ENCODE measurements at regions not wholly inside any gene's neighbourhood (a gene's known extent, or its start where the extent isn't known, plus 50 kb on each side); places are given as distances from the start of the nearest gene placed in this dataset.

GRCh38 chr16:59604354-59604753, 870.2 kb upstream of the GOT2 start:
- no peak for DNase-seq (ENCODE audit: low read depth)
- no peak overlapping the region for H3K4me3 ChIP-seq (ENCODE audit: low read depth, low read length)
- TF ChIP-seq CTCF (IDR thresholded peaks at IDR 0.05; ENCODE audit: control insufficient read depth, extremely low read depth, insufficient read depth) = no peak

GRCh38 chr16:59601452-59601851, 867.3 kb upstream of the GOT2 start:
- no peak for DNase-seq (ENCODE audit: low read depth)
- H3K4me3 ChIP-seq (ENCODE audit: low read depth, low read length) = no peak overlapping the region
- TF ChIP-seq CTCF (IDR thresholded peaks at IDR 0.05; ENCODE audit: control insufficient read depth, extremely low read depth, insufficient read depth) = no peak

GRCh38 chr16:59597269-59597668, 863.2 kb upstream of the GOT2 start:
- TF ChIP-seq CTCF (IDR thresholded peaks at IDR 0.05; ENCODE audit: control insufficient read depth, extremely low read depth, insufficient read depth) = no peak
- H3K4me3 ChIP-seq (ENCODE audit: low read depth, low read length) = no peak overlapping the region
- no peak for DNase-seq (ENCODE audit: low read depth)

GRCh38 chr16:59596693-59597092, 862.6 kb upstream of the GOT2 start:
- TF ChIP-seq CTCF (IDR thresholded peaks at IDR 0.05; ENCODE audit: control insufficient read depth, extremely low read depth, insufficient read depth) = no peak
- H3K4me3 ChIP-seq (ENCODE audit: low read depth, low read length) = no peak overlapping the region
- DNase-seq (ENCODE audit: low read depth) = no peak

GRCh38 chr16:59593194-59593661, 859.1 kb upstream of the GOT2 start:
- no peak for TF ChIP-seq CTCF (IDR thresholded peaks at IDR 0.05; ENCODE audit: control insufficient read depth, extremely low read depth, insufficient read depth)
- H3K4me3 ChIP-seq (ENCODE audit: low read depth, low read length) = no peak overlapping the region
- no peak for DNase-seq (ENCODE audit: low read depth)

- DNase-seq (ENCODE audit: low read depth) = no peak
- peak; percentile 34 for TF ChIP-seq CTCF (IDR thresholded peaks at IDR 0.05; ENCODE audit: control insufficient read depth, extremely low read depth, insufficient read depth)
- no peak overlapping the region for H3K4me3 ChIP-seq (ENCODE audit: low read depth, low read length)
Measured at GRCh38 chr16:59591480-59591879, 857.4 kb upstream of the GOT2 start.

GRCh38 chr16:59590845-59591244, 856.7 kb upstream of the GOT2 start:
- no peak overlapping the region for H3K4me3 ChIP-seq (ENCODE audit: low read depth, low read length)
- DNase-seq (ENCODE audit: low read depth) = no peak
- no peak for TF ChIP-seq CTCF (IDR thresholded peaks at IDR 0.05; ENCODE audit: control insufficient read depth, extremely low read depth, insufficient read depth)

Measured in LNCaP clone FGC (cell line).